ENCODE measurements at regions not wholly inside any gene's neighbourhood (a gene's known extent, or its start where the extent isn't known, plus 50 kb on each side); places are given as distances from the start of the nearest gene placed in this dataset.

GRCh38 chr5:29550523-29550922 is 1643.0 kb upstream of the CDH6 start:
- WGBS, 10 experiments = 0 to 100% (median 76%) methylated on average over 1 to 2 of the region's 2 CpGs; no CpG with 5 or more reads in 1 of the 10 experiments
- no peak overlapping the region for H3K27ac ChIP-seq
- no peaks in the 10 kb centered on the region for H3K4me1 ChIP-seq (replicated peaks in 1 of 2)
- in situ Hi-C loops (cut with MboI; ENCODE audit: low pct_unique_long_range_greater_than_20kb in 2 of 9, low sequenced_read_pairs in 9 of 9, unreplicated experiment in 9 of 9) = no loop called here
- no peak overlapping the region for H3K4me3 ChIP-seq
- ATAC-seq (replicated peaks in 6 of 8) = no peak

GRCh38 chr5:29548262-29548661 is 1645.2 kb upstream of the CDH6 start:
- 0 to 100% (median 93%) methylated on average over 1 to 7 of the region's 7 CpGs; no CpG with 5 or more reads in 1 of the 10 experiments for WGBS, 10 experiments
- Histone ChIP-seq H3K4me3 (no peak overlapping the region), H3K4me1 (replicated peaks in 1 of 2) (no peaks in the 10 kb centered on the region), H3K27ac (no peak overlapping the region)
- in situ Hi-C loops (cut with MboI; ENCODE audit: low pct_unique_long_range_greater_than_20kb in 2 of 9, low sequenced_read_pairs in 9 of 9, unreplicated experiment in 9 of 9) = no loop called here
- no peak for ATAC-seq (replicated peaks in 6 of 8)

GRCh38 chr5:29547236-29547865 is 1646.1 kb upstream of the CDH6 start:
- ATAC-seq (replicated peaks in 6 of 8) = no peak
- no peak overlapping the region for H3K4me3 ChIP-seq
- 0 to 90% (median 59%) methylated on average over 2 to 6 of the region's 6 CpGs for WGBS, 10 experiments
- no peak overlapping the region for H3K27ac ChIP-seq
- in situ Hi-C loops (cut with MboI; ENCODE audit: low pct_unique_long_range_greater_than_20kb in 2 of 9, low sequenced_read_pairs in 9 of 9, unreplicated experiment in 9 of 9) = no loop called here
- H3K4me1 ChIP-seq (replicated peaks in 1 of 2) = no peaks in the 10 kb centered on the region

GRCh38 chr5:29543501-29543900 is 1650.0 kb upstream of the CDH6 start:
- WGBS, 10 experiments = 0 to 100% (median 92%) methylated on average over 1 to 2 of the region's 2 CpGs; no CpG with 5 or more reads in 7 of the 10 experiments
- no peak overlapping the region for H3K27ac ChIP-seq
- no peaks in the 10 kb centered on the region for H3K4me1 ChIP-seq (replicated peaks in 1 of 2)
- in situ Hi-C loops (cut with MboI; ENCODE audit: low pct_unique_long_range_greater_than_20kb in 2 of 9, low sequenced_read_pairs in 9 of 9, unreplicated experiment in 9 of 9) = no loop called here
- no peak overlapping the region for H3K4me3 ChIP-seq
- no peak for ATAC-seq (replicated peaks in 6 of 8)

GRCh38 chr5:29524227-29524626 is 1669.3 kb upstream of the CDH6 start:
- 3 to 29% (median 22%) methylated on average over 2 of the region's 2 CpGs; no CpG with 5 or more reads in 1 of the 10 experiments for WGBS, 10 experiments

GRCh38 chr5:29518176-29518575 is 1675.3 kb upstream of the CDH6 start:
- in situ Hi-C loops (cut with MboI; ENCODE audit: low pct_unique_long_range_greater_than_20kb in 2 of 9, low sequenced_read_pairs in 9 of 9, unreplicated experiment in 9 of 9) = no loop called here
- Histone ChIP-seq H3K27ac (no peak overlapping the region), H3K4me1 (replicated peaks in 1 of 2) (peaks cover 0 to 4% of the 10 kb centered on the region in 2 donors), H3K4me3 (no peak overlapping the region)
- peak in 1 of 8 experiments; percentile 40 for ATAC-seq (replicated peaks in 6 of 8)
- WGBS, 10 experiments = 0 to 100% (median 72%) methylated on average over 1 to 2 of the region's 2 CpGs; no CpG with 5 or more reads in 5 of the 10 experiments

More at GRCh38 chr5:29524227-29524626, 1669.3 kb upstream of the CDH6 start:
- ATAC-seq (replicated peaks in 6 of 8) = no peak
- Histone ChIP-seq H3K27ac (no peak overlapping the region), H3K4me1 (replicated peaks in 1 of 2) (peaks cover 0 to 5% of the 10 kb centered on the region in 2 donors), H3K4me3 (no peak overlapping the region)
- in situ Hi-C loops (cut with MboI; ENCODE audit: low pct_unique_long_range_greater_than_20kb in 2 of 9, low sequenced_read_pairs in 9 of 9, unreplicated experiment in 9 of 9) = no loop called here

- no peak overlapping the region for H3K27ac ChIP-seq
- H3K4me1 ChIP-seq (replicated peaks in 1 of 2) = peaks cover 0 to 4% of the 10 kb centered on the region in 2 donors
- in situ Hi-C loops (cut with MboI; ENCODE audit: low pct_unique_long_range_greater_than_20kb in 2 of 9, low sequenced_read_pairs in 9 of 9, unreplicated experiment in 9 of 9) = no loop called here
- no peak overlapping the region for H3K4me3 ChIP-seq
- WGBS, 10 experiments = 50 to 100% (median 84%) methylated on average over 1 to 2 of the region's 2 CpGs; no CpG with 5 or more reads in 6 of the 10 experiments
- ATAC-seq (replicated peaks in 6 of 8) = no peak
Observed at GRCh38 chr5:29516224-29516623, 1677.3 kb upstream of the CDH6 start.

GRCh38 chr5:29508131-29508530 is 1685.4 kb upstream of the CDH6 start:
- H3K4me1 ChIP-seq (replicated peaks in 1 of 2) = no peaks in the 10 kb centered on the region
- H3K4me3 ChIP-seq = no peak overlapping the region
- WGBS, 10 experiments = 46 to 100% (median 90%) methylated on average over 1 to 2 of the region's 2 CpGs
- in situ Hi-C loops (cut with MboI; ENCODE audit: low pct_unique_long_range_greater_than_20kb in 2 of 9, low sequenced_read_pairs in 9 of 9, unreplicated experiment in 9 of 9) = no loop called here
- no peak for ATAC-seq (replicated peaks in 6 of 8)
- no peak overlapping the region for H3K27ac ChIP-seq

- no peak overlapping the region for H3K27ac ChIP-seq
- H3K4me1 ChIP-seq (replicated peaks in 1 of 2) = peaks cover 2 to 4% of the 10 kb centered on the region in 2 donors
- ATAC-seq (replicated peaks in 6 of 8) = peak in 2 of 8 experiments; percentile 14 to 36
- H3K4me3 ChIP-seq = no peak overlapping the region
- 0 to 55% (median 0%) methylated on average over 1 of the region's 1 CpG; no CpG with 5 or more reads in 6 of the 10 experiments for WGBS, 10 experiments
- in situ Hi-C loops (cut with MboI; ENCODE audit: low pct_unique_long_range_greater_than_20kb in 2 of 9, low sequenced_read_pairs in 9 of 9, unreplicated experiment in 9 of 9) = no loop called here
Observed at GRCh38 chr5:29504411-29504810, 1689.1 kb upstream of the CDH6 start.

- in situ Hi-C loops (cut with MboI; ENCODE audit: low pct_unique_long_range_greater_than_20kb in 2 of 9, low sequenced_read_pairs in 9 of 9, unreplicated experiment in 9 of 9) = no loop called here
- WGBS, 10 experiments = 40 to 100% (median 88%) methylated on average over 1 to 4 of the region's 4 CpGs; no CpG with 5 or more reads in 6 of the 10 experiments
- no peak for ATAC-seq (replicated peaks in 6 of 8)
- Histone ChIP-seq H3K4me3 (no peak overlapping the region), H3K27ac (no peak overlapping the region), H3K4me1 (replicated peaks in 1 of 2) (peaks cover 2 to 4% of the 10 kb centered on the region in 2 donors)
Observed at GRCh38 chr5:29498860-29499259, 1694.6 kb upstream of the CDH6 start.

- WGBS, 10 experiments = 8 to 100% (median 80%) methylated on average over 1 to 2 of the region's 2 CpGs; no CpG with 5 or more reads in 7 of the 10 experiments
- ATAC-seq (replicated peaks in 6 of 8) = no peak
- in situ Hi-C loops (cut with MboI; ENCODE audit: low pct_unique_long_range_greater_than_20kb in 2 of 9, low sequenced_read_pairs in 9 of 9, unreplicated experiment in 9 of 9) = no loop called here
- Histone ChIP-seq H3K4me3 (no peak overlapping the region), H3K4me1 (replicated peaks in 1 of 2) (peaks cover 2 to 4% of the 10 kb centered on the region in 2 donors), H3K27ac (no peak overlapping the region)
Observed at GRCh38 chr5:29498412-29498811, 1695.1 kb upstream of the CDH6 start.

GRCh38 chr5:29485333-29485732 is 1708.2 kb upstream of the CDH6 start:
- no peak for ATAC-seq (replicated peaks in 6 of 8)
- Histone ChIP-seq H3K4me1 (replicated peaks in 1 of 2) (no peaks in the 10 kb centered on the region), H3K27ac (no peak overlapping the region), H3K4me3 (no peak overlapping the region)
- 19 to 100% (median 84%) methylated on average over 2 to 3 of the region's 3 CpGs for WGBS, 10 experiments
- in situ Hi-C loops (cut with MboI; ENCODE audit: low pct_unique_long_range_greater_than_20kb in 2 of 9, low sequenced_read_pairs in 9 of 9, unreplicated experiment in 9 of 9) = no loop called here

GRCh38 chr5:29469581-29469980 is 1723.9 kb upstream of the CDH6 start:
- 0 to 83% (median 40%) methylated on average over 1 of the region's 1 CpG; no CpG with 5 or more reads in 2 of the 10 experiments for WGBS, 10 experiments
- no peak overlapping the region for H3K27ac ChIP-seq
- in situ Hi-C loops (cut with MboI; ENCODE audit: low pct_unique_long_range_greater_than_20kb in 2 of 9, low sequenced_read_pairs in 9 of 9, unreplicated experiment in 9 of 9) = no loop called here
- no peak for ATAC-seq (replicated peaks in 6 of 8)
- H3K4me3 ChIP-seq = no peak overlapping the region
- no peaks in the 10 kb centered on the region for H3K4me1 ChIP-seq (replicated peaks in 1 of 2)

GRCh38 chr5:29462241-29462640 is 1731.2 kb upstream of the CDH6 start:
- peak in 1 of 8 experiments; percentile 22 for ATAC-seq (replicated peaks in 6 of 8)
- in situ Hi-C loops (cut with MboI; ENCODE audit: low pct_unique_long_range_greater_than_20kb in 2 of 9, low sequenced_read_pairs in 9 of 9, unreplicated experiment in 9 of 9) = no loop called here
- 0 to 100% (median 80%) methylated on average over 1 to 5 of the region's 5 CpGs; no CpG with 5 or more reads in 2 of the 10 experiments for WGBS, 10 experiments

More at GRCh38 chr5:29462241-29462640, 1731.2 kb upstream of the CDH6 start:
- Histone ChIP-seq H3K4me3 (no peak overlapping the region), H3K4me1 (replicated peaks in 1 of 2) (peaks cover 4 to 14% of the 10 kb centered on the region in 2 donors), H3K27ac (no peak overlapping the region)
